NCI-H1092 treated with DMSO at 0.1 percent for 48 hours (cell line): ENCODE measurements at regions not wholly inside any gene's neighbourhood (a gene's known extent, or its start where the extent isn't known, plus 50 kb on each side); places are given as distances from the start of the nearest gene placed in this dataset.

Source experiments
- DNase-seq: peaks from one replicate; lab custom pipeline; 2025; lab: John Stamatoyannopoulos, UW

GRCh38 chr20:62527781-62528180 lies 52.0 kb upstream of the GATA5 start:
- DNase-seq: no peak

- DNase-seq: no peak
Observed at GRCh38 chr20:62528983-62529891, 53.4 kb upstream of the GATA5 start.

GRCh38 chr20:62529896-62530642 lies 54.3 kb upstream of the GATA5 start:
- DNase-seq: no peak

- DNase-seq: no peak
Observed at GRCh38 chr20:62530643-62531032, 54.8 kb upstream of the GATA5 start.

GRCh38 chr20:62531046-62531838 lies 55.4 kb upstream of the GATA5 start:
- no peak for DNase-seq

GRCh38 chr20:62532921-62533320 lies 57.1 kb upstream of the GATA5 start:
- DNase-seq: no peak

GRCh38 chr20:62533591-62534495 lies 58.0 kb upstream of the GATA5 start:
- no peak for DNase-seq

GRCh38 chr20:62534526-62535221 lies 58.9 kb upstream of the GATA5 start:
- no peak for DNase-seq

- no peak for DNase-seq
Observed at GRCh38 chr20:62535282-62535811, 59.6 kb upstream of the GATA5 start.

- DNase-seq: no peak
Observed at GRCh38 chr20:62535964-62536363, 60.2 kb upstream of the GATA5 start.

GRCh38 chr20:62536871-62537401 lies 61.1 kb upstream of the GATA5 start:
- no peak for DNase-seq

- no peak for DNase-seq
Observed at GRCh38 chr20:62537649-62538292, 62.0 kb upstream of the GATA5 start.

GRCh38 chr20:62539198-62540045 lies 63.6 kb upstream of the GATA5 start:
- DNase-seq: no peak

GRCh38 chr20:62540504-62540903 lies 64.7 kb upstream of the GATA5 start:
- no peak for DNase-seq

- DNase-seq: no peak
Observed at GRCh38 chr20:62542862-62543261, 67.1 kb upstream of the GATA5 start.

- DNase-seq: no peak
Observed at GRCh38 chr20:62543470-62544302, 67.9 kb upstream of the GATA5 start.

- no peak for DNase-seq
Observed at GRCh38 chr20:62544505-62545055, 68.8 kb upstream of the GATA5 start.
